ENCODE measurements at regions not wholly inside any gene's neighbourhood (a gene's known extent, or its start where the extent isn't known, plus 50 kb on each side); places are given as distances from the start of the nearest gene placed in this dataset.

- FAIRE-seq (no peak), DNase-seq (ENCODE audit: insufficient read length, low spot score) (no peak)
- TF ChIP-seq SPI1 (IDR thresholded peaks at IDR 0.05; ENCODE audit: low read depth, low read length) (no peak), POLR2A (IDR thresholded peaks at IDR 0.05; ENCODE audit: low read depth, low read length) (no peak), POLR2AphosphoS5 (IDR thresholded peaks at IDR 0.05; ENCODE audit: low read depth, low read length) (no peak), TAF1 (IDR thresholded peaks at IDR 0.05; ENCODE audit: low read depth, low read length) (no peak), PAX5 (IDR thresholded peaks at IDR 0.05; ENCODE audit: insufficient read depth, low read length, severe bottlenecking) (no peak), POU2F2 (IDR thresholded peaks at IDR 0.05; ENCODE audit: low read depth, low read length) (no peak)
Measured at GRCh38 chr15:70329179-70329578, 231.5 kb upstream of the TLE3 start.

GRCh38 chr15:70328679-70329115, 231.0 kb upstream of the TLE3 start:
- TF ChIP-seq SPI1 (IDR thresholded peaks at IDR 0.05; ENCODE audit: low read depth, low read length) (no peak), POU2F2 (IDR thresholded peaks at IDR 0.05; ENCODE audit: low read depth, low read length) (no peak), PAX5 (IDR thresholded peaks at IDR 0.05; ENCODE audit: insufficient read depth, low read length, severe bottlenecking) (no peak)
- FAIRE-seq (no peak), DNase-seq (ENCODE audit: insufficient read length, low spot score) (no peak)

DNA sequence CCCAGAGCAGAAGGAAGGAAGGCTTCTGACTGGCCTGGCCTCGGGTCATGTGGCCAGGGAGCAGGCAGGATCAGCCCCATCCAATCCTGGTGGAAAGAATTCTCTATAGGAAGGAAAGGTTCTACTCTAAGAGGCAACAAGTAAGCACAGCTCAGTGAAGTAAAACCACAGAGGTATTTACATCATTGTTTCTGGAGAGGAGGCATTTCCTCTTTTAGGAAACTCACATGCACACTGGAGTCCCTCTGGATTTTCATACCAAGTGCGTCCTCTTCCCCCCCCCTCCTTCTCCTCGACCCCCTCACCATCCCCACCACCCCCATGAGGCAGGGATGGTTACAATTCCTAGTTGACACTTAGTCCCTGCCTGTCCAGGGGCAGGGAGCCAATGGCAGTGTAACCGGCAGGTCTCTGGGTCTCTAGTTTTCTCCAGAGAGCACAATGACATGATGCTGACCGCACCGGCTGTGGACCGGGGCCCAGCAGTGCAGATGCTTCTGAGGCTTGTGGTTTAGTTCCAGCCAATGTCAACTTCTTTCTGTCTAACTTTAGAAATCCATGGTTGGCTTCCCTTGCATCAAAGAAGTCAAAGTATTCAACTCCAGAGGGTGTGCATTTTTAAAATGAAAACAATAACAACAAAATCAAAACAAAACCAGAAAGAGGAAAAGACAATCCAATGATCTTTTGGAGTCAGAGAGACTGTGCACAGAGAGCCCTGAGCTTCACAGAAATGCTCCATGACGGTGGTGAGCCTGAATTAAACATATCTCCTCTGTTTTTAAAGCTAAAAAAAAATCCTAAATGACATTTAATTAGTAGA, 230.3 kb upstream of the TLE3 start:
- DNase-seq (ENCODE audit: insufficient read length, low spot score) = no peak
- TF ChIP-seq POU2F2 (IDR thresholded peaks at IDR 0.05; ENCODE audit: low read depth, low read length) (no peak), SPI1 (IDR thresholded peaks at IDR 0.05; ENCODE audit: low read depth, low read length) (peak; percentile 94)
- no peak for FAIRE-seq

GRCh38 chr15:70327328-70327855, 229.7 kb upstream of the TLE3 start:
- DNase-seq (ENCODE audit: insufficient read length, low spot score) (no peak), FAIRE-seq (no peak)
- TF ChIP-seq POLR2A (IDR thresholded peaks at IDR 0.05; ENCODE audit: low read depth, low read length) = no peak
- no peak for TF ChIP-seq TAF1 (IDR thresholded peaks at IDR 0.05; ENCODE audit: low read depth, low read length)
- TF ChIP-seq PAX5 (IDR thresholded peaks at IDR 0.05; ENCODE audit: insufficient read depth, low read length, severe bottlenecking) = no peak
- no peak for TF ChIP-seq POU2F2 (IDR thresholded peaks at IDR 0.05; ENCODE audit: low read depth, low read length)
- TF ChIP-seq SPI1 (IDR thresholded peaks at IDR 0.05; ENCODE audit: low read depth, low read length) = no peak
- TF ChIP-seq POLR2AphosphoS5 (IDR thresholded peaks at IDR 0.05; ENCODE audit: low read depth, low read length) = no peak

- DNase-seq (ENCODE audit: insufficient read length, low spot score) = no peak
- TF ChIP-seq PAX5 (IDR thresholded peaks at IDR 0.05; ENCODE audit: insufficient read depth, low read length, severe bottlenecking) (no peak), SPI1 (IDR thresholded peaks at IDR 0.05; ENCODE audit: low read depth, low read length) (no peak), POU2F2 (IDR thresholded peaks at IDR 0.05; ENCODE audit: low read depth, low read length) (no peak), TAF1 (IDR thresholded peaks at IDR 0.05; ENCODE audit: low read depth, low read length) (no peak), POLR2A (IDR thresholded peaks at IDR 0.05; ENCODE audit: low read depth, low read length) (no peak)
- FAIRE-seq = no peak
Measured at GRCh38 chr15:70324001-70324974, 226.6 kb upstream of the TLE3 start.

- DNase-seq (ENCODE audit: insufficient read length, low spot score) (no peak), FAIRE-seq (no peak)
- no peak for TF ChIP-seq SPI1 (IDR thresholded peaks at IDR 0.05; ENCODE audit: low read depth, low read length)
- TF ChIP-seq PAX5 (IDR thresholded peaks at IDR 0.05; ENCODE audit: insufficient read depth, low read length, severe bottlenecking) = no peak
- TF ChIP-seq POLR2AphosphoS5 (IDR thresholded peaks at IDR 0.05; ENCODE audit: low read depth, low read length) = no peak
- no peak for TF ChIP-seq POU2F2 (IDR thresholded peaks at IDR 0.05; ENCODE audit: low read depth, low read length)
Measured at GRCh38 chr15:70323111-70323851, 225.6 kb upstream of the TLE3 start.

- no peak for DNase-seq (ENCODE audit: insufficient read length, low spot score)
- FAIRE-seq = peak; percentile 69
- TF ChIP-seq POLR2A (IDR thresholded peaks at IDR 0.05; ENCODE audit: low read depth, low read length) = no peak
- peak; percentile 72 for TF ChIP-seq SPI1 (IDR thresholded peaks at IDR 0.05; ENCODE audit: low read depth, low read length)
Measured at GRCh38 chr15:70322051-70322668, 224.4 kb upstream of the TLE3 start.

- TF ChIP-seq SPI1 (IDR thresholded peaks at IDR 0.05; ENCODE audit: low read depth, low read length) (peak; percentile 54), TAF1 (IDR thresholded peaks at IDR 0.05; ENCODE audit: low read depth, low read length) (no peak)
- peak; percentile 57 for FAIRE-seq
Measured at GRCh38 chr15:70321172-70321819, 223.6 kb upstream of the TLE3 start.

DNA sequence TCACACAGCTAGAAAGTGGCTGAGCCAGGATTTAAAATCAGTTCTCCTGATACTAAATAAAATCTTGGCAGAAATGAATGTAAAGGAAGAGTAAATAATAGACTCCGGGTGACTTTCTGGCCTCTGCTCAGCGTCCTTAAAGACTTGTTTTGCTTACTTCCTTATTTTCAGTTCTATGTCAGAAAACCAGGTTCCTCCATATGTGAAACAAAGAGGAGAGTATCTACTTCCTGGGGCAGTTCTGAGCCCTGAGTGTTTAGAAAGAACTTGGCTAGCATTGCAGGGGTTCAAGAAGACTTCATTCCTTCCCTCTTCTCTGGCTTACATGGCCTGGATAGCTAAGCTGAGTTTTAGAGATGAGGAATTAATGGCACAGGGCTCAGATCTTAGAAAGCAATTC, 222.8 kb upstream of the TLE3 start:
- FAIRE-seq = no peak
- no peak for TF ChIP-seq PAX5 (IDR thresholded peaks at IDR 0.05; ENCODE audit: insufficient read depth, low read length, severe bottlenecking)
- TF ChIP-seq POLR2A (IDR thresholded peaks at IDR 0.05; ENCODE audit: low read depth, low read length) = no peak
- TF ChIP-seq SPI1 (IDR thresholded peaks at IDR 0.05; ENCODE audit: low read depth, low read length) = peak; percentile 38; the same call in 1 of the 2 replicates

More at GRCh38 chr15:70321172-70321819, 223.6 kb upstream of the TLE3 start:
- DNase-seq (ENCODE audit: insufficient read length, low spot score) = no peak

More for the DNA sequence above, 222.8 kb upstream of the TLE3 start:
- no peak for DNase-seq (ENCODE audit: insufficient read length, low spot score)

Data from GM12891 (cell line).